HuH-7.5 (cell line): ENCODE measurements at regions not wholly inside any gene's neighbourhood (a gene's known extent, or its start where the extent isn't known, plus 50 kb on each side); places are given as distances from the start of the nearest gene placed in this dataset.

Source experiments
- DNase-seq: peaks from one replicate; pipeline ENCODE4 v3.0.0; 2011; ENCODE audit warnings: low spot score

GRCh38 chr2:196316050-196316430 is 144.7 kb upstream of the STK17B start:
- DNase-seq: no peak

- no peak for DNase-seq
These were observed 147.4 kb upstream of the STK17B start for GRCh38 chr2:196318517-196319377.

- no peak for DNase-seq
These were observed 151.8 kb upstream of the STK17B start for GRCh38 chr2:196322973-196323810.

GRCh38 chr2:196324211-196324610 is 152.8 kb upstream of the STK17B start:
- no peak for DNase-seq

- no peak for DNase-seq
These were observed 156.8 kb upstream of the STK17B start for GRCh38 chr2:196328088-196328680.

- DNase-seq: no peak
These were observed 158.6 kb upstream of the STK17B start for GRCh38 chr2:196329959-196330358.

GRCh38 chr2:196330645-196331044 is 159.3 kb upstream of the STK17B start:
- no peak for DNase-seq

- DNase-seq: peak; percentile 15
These were observed 159.8 kb upstream of the STK17B start for GRCh38 chr2:196331143-196331542.

GRCh38 chr2:196331851-196332250 is 160.5 kb upstream of the STK17B start:
- no peak for DNase-seq

GRCh38 chr2:196333397-196333796 is 162.0 kb upstream of the STK17B start:
- no peak for DNase-seq

- DNase-seq: no peak
These were observed 163.3 kb upstream of the STK17B start for GRCh38 chr2:196334710-196335109.

GRCh38 chr2:196335221-196335634 is 163.8 kb upstream of the STK17B start:
- no peak for DNase-seq

GRCh38 chr2:196336207-196336606 is 164.8 kb upstream of the STK17B start:
- no peak for DNase-seq

- no peak for DNase-seq
These were observed 165.3 kb upstream of the STK17B start for GRCh38 chr2:196336715-196337114.

- peak; percentile 31 for DNase-seq
These were observed 166.0 kb upstream of the STK17B start for GRCh38 chr2:196337208-196337953.

GRCh38 chr2:196338440-196338839 is 167.1 kb upstream of the STK17B start:
- DNase-seq: no peak

- DNase-seq: no peak
These were observed 170.0 kb upstream of the STK17B start for GRCh38 chr2:196341277-196341841.

- no peak for DNase-seq
These were observed 173.0 kb upstream of the STK17B start for GRCh38 chr2:196344397-196344796.

GRCh38 chr2:196353717-196354116 is 182.3 kb upstream of the STK17B start:
- no peak for DNase-seq

GRCh38 chr2:196354186-196354585 is 182.8 kb upstream of the STK17B start:
- DNase-seq: no peak

GRCh38 chr2:196356332-196356731 is 185.0 kb upstream of the STK17B start:
- DNase-seq: no peak

GRCh38 chr2:196360650-196361049 is 189.3 kb upstream of the STK17B start:
- DNase-seq: no peak
